ENCODE measurements at regions not wholly inside any gene's neighbourhood (a gene's known extent, or its start where the extent isn't known, plus 50 kb on each side); places are given as distances from the start of the nearest gene placed in this dataset.

- TF ChIP-seq MAX (CRISPR knock-in tag; IDR thresholded peaks at IDR 0.05) = no peak
- TF ChIP-seq HEY1 (CRISPR knock-in tag; IDR thresholded peaks at IDR 0.05; ENCODE audit: borderline replicate concordance) = no peak
- no peak for TF ChIP-seq MYC (IDR thresholded peaks at IDR 0.05; ENCODE audit: low read depth, low read length)
- TF ChIP-seq MYC (CRISPR knock-in tag; IDR thresholded peaks at IDR 0.05; ENCODE audit: borderline replicate concordance, low read depth) = no peak
- no peak for TF ChIP-seq CTCF (IDR thresholded peaks at IDR 0.05 in 2 of 3, conservative IDR thresholded peaks at IDR 0.05 in 1 of 3; ENCODE audit: insufficient read depth in 2 of 3, low read depth in 1 of 3, low read length in 3 of 3)
- TF ChIP-seq HMGN3 (IDR thresholded peaks at IDR 0.05; ENCODE audit: borderline replicate concordance, extremely low read depth, insufficient read length, low read depth, low read length) = no peak
- no peak for TF ChIP-seq FIP1L1 (IDR thresholded peaks at IDR 0.05; ENCODE audit: low read depth, low read length, poor library complexity, severe bottlenecking)
- no peak for TF ChIP-seq ZNF444 (CRISPR knock-in tag; IDR thresholded peaks at IDR 0.05)
- no peak for TF ChIP-seq PRDM10 (IDR thresholded peaks at IDR 0.05; ENCODE audit: partially characterized antibody)
- no peak for TF ChIP-seq HDAC2 (IDR thresholded peaks at IDR 0.05)
- no peak for TF ChIP-seq USF1 (CRISPR knock-in tag; IDR thresholded peaks at IDR 0.05)
- TF ChIP-seq CEBPG (CRISPR knock-in tag; IDR thresholded peaks at IDR 0.05) = no peak
- TF ChIP-seq CEBPG (tag; conservative IDR thresholded peaks at IDR 0.05 in 1 of 2, IDR thresholded peaks at IDR 0.05 in 1 of 2) = no peak
- TF ChIP-seq SP2 (IDR thresholded peaks at IDR 0.05; ENCODE audit: extremely low read depth, low read depth, low read length, poor library complexity, severe bottlenecking) = no peak
- TF ChIP-seq ZNF407 (IDR thresholded peaks at IDR 0.05; ENCODE audit: low read depth) = no peak
- no peak for TF ChIP-seq SRF (CRISPR knock-in tag; IDR thresholded peaks at IDR 0.05)
Measured at GRCh38 chr3:87541723-87542122, 265.3 kb upstream of the POU1F1 start.
